ENCODE measurements at regions not wholly inside any gene's neighbourhood (a gene's known extent, or its start where the extent isn't known, plus 50 kb on each side); places are given as distances from the start of the nearest gene placed in this dataset.

DNA sequence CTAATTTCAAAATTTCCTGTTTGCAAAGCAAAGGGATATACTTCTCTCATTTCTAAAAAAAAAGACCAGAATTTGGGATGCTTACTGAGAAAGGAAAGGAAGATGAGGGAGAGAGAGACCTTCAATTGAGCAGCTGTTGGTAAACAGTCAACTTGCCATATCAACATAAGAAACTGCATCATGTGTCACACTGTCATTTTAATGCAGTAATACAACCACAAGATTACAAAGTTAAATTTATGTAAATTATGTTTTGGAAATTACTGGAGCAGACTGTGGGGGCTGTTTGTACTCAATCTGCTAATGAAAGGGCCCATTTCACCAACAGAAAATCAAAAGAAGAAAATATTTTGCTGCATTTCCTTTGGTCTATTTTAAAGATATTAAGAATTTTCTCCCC, 370.4 kb upstream of the TMPO start:
- Histone ChIP-seq H3K4me1 (no peaks in the 10 kb centered on the region), H4K20me1 (ENCODE audit: low read depth) (no peaks in the 10 kb centered on the region), H3K36me3 (no peaks in the 10 kb centered on the region), H3K4me2 (no peak overlapping the region), H3K4me3 (no peak overlapping the region), H3K9me3 (ENCODE audit: low read depth) (peaks cover 8% of the 10 kb centered on the region), H3K27me3 (no peaks in the 10 kb centered on the region), H2AFZ (replicated peaks) (no peak overlapping the region), H3K27ac (no peak overlapping the region), H3K79me2 (ENCODE audit: low read depth) (no peaks in the 10 kb centered on the region), H3F3A (ENCODE audit: low read depth) (no peaks in the 10 kb centered on the region), H3K9ac (no peak overlapping the region)
- no peak overlapping the region for H3K4me3 Mint-ChIP-seq
- no peak overlapping the region for H3K27ac Mint-ChIP-seq
- TF ChIP-seq EZH2phosphoT487 (IDR thresholded peaks at IDR 0.05) = no peak
- TF ChIP-seq EZH2 (IDR thresholded peaks at IDR 0.05) = no peak
- TF ChIP-seq, protein P1, sequence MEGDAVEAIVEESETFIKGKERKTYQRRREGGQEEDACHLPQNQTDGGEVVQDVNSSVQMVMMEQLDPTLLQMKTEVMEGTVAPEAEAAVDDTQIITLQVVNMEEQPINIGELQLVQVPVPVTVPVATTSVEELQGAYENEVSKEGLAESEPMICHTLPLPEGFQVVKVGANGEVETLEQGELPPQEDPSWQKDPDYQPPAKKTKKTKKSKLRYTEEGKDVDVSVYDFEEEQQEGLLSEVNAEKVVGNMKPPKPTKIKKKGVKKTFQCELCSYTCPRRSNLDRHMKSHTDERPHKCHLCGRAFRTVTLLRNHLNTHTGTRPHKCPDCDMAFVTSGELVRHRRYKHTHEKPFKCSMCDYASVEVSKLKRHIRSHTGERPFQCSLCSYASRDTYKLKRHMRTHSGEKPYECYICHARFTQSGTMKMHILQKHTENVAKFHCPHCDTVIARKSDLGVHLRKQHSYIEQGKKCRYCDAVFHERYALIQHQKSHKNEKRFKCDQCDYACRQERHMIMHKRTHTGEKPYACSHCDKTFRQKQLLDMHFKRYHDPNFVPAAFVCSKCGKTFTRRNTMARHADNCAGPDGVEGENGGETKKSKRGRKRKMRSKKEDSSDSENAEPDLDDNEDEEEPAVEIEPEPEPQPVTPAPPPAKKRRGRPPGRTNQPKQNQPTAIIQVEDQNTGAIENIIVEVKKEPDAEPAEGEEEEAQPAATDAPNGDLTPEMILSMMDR (IDR thresholded peaks at IDR 0.05) = no peak
- no peak for DNase-seq (ENCODE audit: low spot score)
- peaks cover 15% of the 10 kb centered on the region for H3K9me3 Mint-ChIP-seq
- no peaks in the 10 kb centered on the region for H3K27me3 Mint-ChIP-seq (ENCODE audit: insufficient read depth, low read depth)
- peaks cover 2% of the 10 kb centered on the region for H3K36me3 Mint-ChIP-seq
- peaks cover 13% of the 10 kb centered on the region for H3K4me1 Mint-ChIP-seq

DNA sequence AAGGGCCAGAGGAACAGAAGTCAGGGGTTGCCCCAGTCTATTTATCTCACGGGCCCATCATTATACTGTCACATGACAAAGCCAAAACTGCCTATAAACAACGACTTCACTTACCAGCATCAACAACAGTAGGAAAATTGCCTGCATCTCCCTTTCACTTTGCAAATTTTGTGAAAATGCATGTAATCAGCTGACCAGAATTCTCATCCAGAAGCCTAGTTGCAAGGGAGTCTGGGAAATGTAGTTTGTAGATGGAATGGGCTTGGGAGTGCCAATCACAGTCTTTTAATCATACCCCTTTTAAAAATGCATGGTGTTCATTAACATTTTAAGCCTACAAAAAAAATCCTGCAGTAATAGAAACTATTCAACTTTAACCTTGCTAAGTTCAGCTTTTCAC, 369.3 kb upstream of the TMPO start:
- Mint-ChIP-seq H3K9me3 (peaks cover 15% of the 10 kb centered on the region), H3K36me3 (peaks cover 3% of the 10 kb centered on the region), H3K4me1 (peaks cover 11% of the 10 kb centered on the region), H3K27ac (no peak overlapping the region), H3K4me3 (no peak overlapping the region), H3K27me3 (ENCODE audit: insufficient read depth, low read depth) (no peaks in the 10 kb centered on the region)
- no peak overlapping the region for H3K9ac ChIP-seq
- no peaks in the 10 kb centered on the region for H4K20me1 ChIP-seq (ENCODE audit: low read depth)
- H3K27me3 ChIP-seq = no peaks in the 10 kb centered on the region
- peaks cover 8% of the 10 kb centered on the region for H3K9me3 ChIP-seq (ENCODE audit: low read depth)
- H2AFZ ChIP-seq (replicated peaks) = no peak overlapping the region
- no peak overlapping the region for H3K4me3 ChIP-seq
- H3K4me2 ChIP-seq = no peak overlapping the region
- no peaks in the 10 kb centered on the region for H3K79me2 ChIP-seq (ENCODE audit: low read depth)
- DNase-seq (ENCODE audit: low spot score) = no peak
- H3F3A ChIP-seq (ENCODE audit: low read depth) = no peaks in the 10 kb centered on the region
- H3K4me1 ChIP-seq = no peaks in the 10 kb centered on the region
- H3K27ac ChIP-seq = no peak overlapping the region
- no peaks in the 10 kb centered on the region for H3K36me3 ChIP-seq
- TF ChIP-seq, protein P1 (IDR thresholded peaks at IDR 0.05) = no peak
- TF ChIP-seq EZH2 (IDR thresholded peaks at IDR 0.05) (no peak), EZH2phosphoT487 (IDR thresholded peaks at IDR 0.05) (no peak)

DNA sequence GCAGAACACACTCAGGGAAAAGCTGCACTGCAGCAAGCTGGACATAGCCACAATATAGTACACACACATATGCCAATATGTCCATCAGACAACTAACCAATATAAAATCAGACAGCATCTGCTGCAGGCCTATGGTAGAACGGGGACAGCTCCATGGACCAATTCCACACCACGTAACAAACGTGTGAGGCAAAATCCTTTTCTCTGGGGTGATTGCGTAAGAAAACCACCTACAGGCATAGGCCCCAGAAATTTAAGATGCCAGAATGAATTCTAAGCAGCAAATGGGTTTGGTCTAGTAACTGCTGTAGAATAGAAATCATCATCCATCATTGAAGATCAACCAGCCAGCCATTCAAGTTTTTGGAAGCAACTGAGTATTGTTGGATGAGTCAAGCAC, 368.9 kb upstream of the TMPO start:
- Histone ChIP-seq H3K4me3 (no peak overlapping the region), H3K9me3 (ENCODE audit: low read depth) (peaks cover 8% of the 10 kb centered on the region), H3K4me2 (no peak overlapping the region), H3K4me1 (no peaks in the 10 kb centered on the region), H3K36me3 (no peaks in the 10 kb centered on the region), H3K79me2 (ENCODE audit: low read depth) (no peaks in the 10 kb centered on the region), H3K27me3 (no peaks in the 10 kb centered on the region), H3K9ac (no peak overlapping the region), H3K27ac (no peak overlapping the region), H3F3A (ENCODE audit: low read depth) (no peaks in the 10 kb centered on the region), H4K20me1 (ENCODE audit: low read depth) (no peaks in the 10 kb centered on the region), H2AFZ (replicated peaks) (no peak overlapping the region)
- no peak overlapping the region for H3K4me3 Mint-ChIP-seq
- peaks cover 15% of the 10 kb centered on the region for H3K9me3 Mint-ChIP-seq
- peaks cover 11% of the 10 kb centered on the region for H3K4me1 Mint-ChIP-seq
- TF ChIP-seq EZH2 (IDR thresholded peaks at IDR 0.05) (no peak), EZH2phosphoT487 (IDR thresholded peaks at IDR 0.05) (no peak)
- TF ChIP-seq, protein P1 (IDR thresholded peaks at IDR 0.05) = no peak
- no peak overlapping the region for H3K27ac Mint-ChIP-seq
- H3K27me3 Mint-ChIP-seq (ENCODE audit: insufficient read depth, low read depth) = no peaks in the 10 kb centered on the region
- no peak for DNase-seq (ENCODE audit: low spot score)
- H3K36me3 Mint-ChIP-seq = peaks cover 5% of the 10 kb centered on the region
